Neural progenitor cell (in vitro differentiated cells): ENCODE measurements at regions not wholly inside any gene's neighbourhood (a gene's known extent, or its start where the extent isn't known, plus 50 kb on each side); places are given as distances from the start of the nearest gene placed in this dataset.

Source experiments
- EZH2 ChIP-seq: fragments of 200-600 bp; sonication (generic); IDR thresholded peaks from 2 replicates; pipeline ENCODE4 v1.6.1; 2017; ENCODE audit warnings: antibody characterized with exemption, mild to moderate bottlenecking, moderate library complexity
- EZH2phosphoT487 ChIP-seq: fragments of 200-600 bp; sonication (generic); IDR thresholded peaks from 2 replicates; pipeline ENCODE4 v1.6.1; 2017; ENCODE audit warnings: antibody characterized with exemption
- TF ChIP-seq, protein P1 (sequence below): fragments of 200-600 bp; sonication (generic); IDR thresholded peaks from 2 replicates; pipeline ENCODE4 v1.5.1; 2017; ENCODE audit warnings: antibody characterized with exemption, mild to moderate bottlenecking

- TF ChIP-seq, protein P1, sequence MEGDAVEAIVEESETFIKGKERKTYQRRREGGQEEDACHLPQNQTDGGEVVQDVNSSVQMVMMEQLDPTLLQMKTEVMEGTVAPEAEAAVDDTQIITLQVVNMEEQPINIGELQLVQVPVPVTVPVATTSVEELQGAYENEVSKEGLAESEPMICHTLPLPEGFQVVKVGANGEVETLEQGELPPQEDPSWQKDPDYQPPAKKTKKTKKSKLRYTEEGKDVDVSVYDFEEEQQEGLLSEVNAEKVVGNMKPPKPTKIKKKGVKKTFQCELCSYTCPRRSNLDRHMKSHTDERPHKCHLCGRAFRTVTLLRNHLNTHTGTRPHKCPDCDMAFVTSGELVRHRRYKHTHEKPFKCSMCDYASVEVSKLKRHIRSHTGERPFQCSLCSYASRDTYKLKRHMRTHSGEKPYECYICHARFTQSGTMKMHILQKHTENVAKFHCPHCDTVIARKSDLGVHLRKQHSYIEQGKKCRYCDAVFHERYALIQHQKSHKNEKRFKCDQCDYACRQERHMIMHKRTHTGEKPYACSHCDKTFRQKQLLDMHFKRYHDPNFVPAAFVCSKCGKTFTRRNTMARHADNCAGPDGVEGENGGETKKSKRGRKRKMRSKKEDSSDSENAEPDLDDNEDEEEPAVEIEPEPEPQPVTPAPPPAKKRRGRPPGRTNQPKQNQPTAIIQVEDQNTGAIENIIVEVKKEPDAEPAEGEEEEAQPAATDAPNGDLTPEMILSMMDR = no peak
- no peak for TF ChIP-seq EZH2phosphoT487
- TF ChIP-seq EZH2 = no peak
Observed at GRCh38 chr2:195296490-195296889, 360.5 kb upstream of the SLC39A10 start.
